Stimulated activated CD4-positive, alpha-beta T cell treated with anti-CD3 and anti-CD28 coated beads, Interleukin-1b, Interleukin-23, amount 100 ng/mL, for 4 hours (primary cell): ENCODE measurements at regions not wholly inside any gene's neighbourhood (a gene's known extent, or its start where the extent isn't known, plus 50 kb on each side); places are given as distances from the start of the nearest gene placed in this dataset.

ENCODE experiments used
- DNase-seq, 2 donors: peaks; one replicate each; pipeline ENCODE4 v3.0.0-alpha.2; 2020; ENCODE audit warnings: low read depth in 2 of 2

DNA sequence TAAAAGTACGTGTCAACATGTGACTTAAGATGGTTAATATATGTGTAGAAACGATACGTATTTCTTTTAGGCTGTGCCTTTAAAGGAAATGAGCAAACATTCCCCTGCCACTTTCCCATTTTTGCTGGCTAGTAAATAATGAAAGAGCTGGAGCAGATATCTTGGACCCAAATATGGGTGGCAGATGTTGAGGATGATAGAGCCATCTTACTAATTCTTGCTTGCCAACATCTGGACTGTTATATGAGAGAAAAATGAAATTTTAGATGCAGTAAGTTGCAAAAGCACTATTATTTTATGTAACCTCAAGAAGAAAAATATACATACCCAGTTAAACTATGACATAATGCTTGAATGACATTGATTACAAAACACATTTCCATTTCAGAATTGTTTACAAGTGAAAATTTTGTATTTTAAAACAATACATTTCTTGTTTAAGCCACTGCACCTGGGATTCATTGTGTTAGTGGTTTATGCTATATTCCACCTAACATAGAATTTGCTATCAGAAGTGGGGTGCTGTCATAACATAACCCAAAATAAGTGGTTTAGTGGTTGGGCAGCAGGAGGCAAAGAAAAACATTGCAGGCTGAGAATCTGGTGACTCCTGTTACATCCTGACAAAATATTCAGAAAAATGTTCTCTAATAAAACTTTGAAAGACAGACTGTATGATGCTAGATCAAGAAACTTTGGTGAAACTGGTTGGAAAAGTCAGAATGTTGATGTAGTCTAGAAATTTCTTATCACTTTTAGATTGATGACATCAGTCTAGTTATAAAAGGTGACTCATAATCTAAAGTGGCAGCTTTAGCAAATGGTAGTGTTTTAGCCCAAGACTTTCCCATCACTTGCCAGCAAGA, 305.0 kb downstream of the PTEN start:
- DNase-seq = no peak

DNA sequence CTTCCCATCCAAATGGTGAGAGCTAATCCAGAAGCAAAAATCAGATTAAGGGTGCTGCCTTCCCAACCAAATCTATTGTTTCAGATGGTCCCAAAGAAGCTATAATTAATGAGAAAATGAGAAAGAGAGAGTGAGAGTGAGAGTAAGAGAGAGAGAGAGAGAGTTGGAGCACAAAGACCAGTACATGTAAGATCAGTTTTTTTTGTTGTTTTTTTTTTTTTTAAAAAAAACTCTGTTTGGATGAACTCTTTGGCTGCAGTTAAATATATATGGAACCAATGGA, 305.6 kb downstream of the PTEN start:
- no peak for DNase-seq

DNA sequence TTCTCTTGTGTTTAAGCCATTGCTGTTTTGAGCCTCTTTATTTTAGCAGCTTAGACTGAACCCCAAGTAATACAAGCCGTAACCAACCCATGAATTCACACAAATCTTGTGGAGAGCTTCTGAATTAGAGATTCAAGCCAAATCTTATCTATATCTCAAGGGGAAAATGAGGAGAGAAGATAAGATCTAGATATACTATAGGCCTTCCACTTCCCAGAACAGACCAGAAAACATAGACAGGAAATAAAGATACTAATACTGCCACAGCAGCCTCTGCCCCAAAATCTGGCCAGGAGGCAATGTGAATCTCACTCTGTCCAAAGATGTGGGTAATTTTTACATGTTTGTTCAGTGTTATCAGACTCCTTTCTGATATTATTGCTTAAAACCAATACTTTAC, 307.2 kb downstream of the PTEN start:
- no peak for DNase-seq

DNA sequence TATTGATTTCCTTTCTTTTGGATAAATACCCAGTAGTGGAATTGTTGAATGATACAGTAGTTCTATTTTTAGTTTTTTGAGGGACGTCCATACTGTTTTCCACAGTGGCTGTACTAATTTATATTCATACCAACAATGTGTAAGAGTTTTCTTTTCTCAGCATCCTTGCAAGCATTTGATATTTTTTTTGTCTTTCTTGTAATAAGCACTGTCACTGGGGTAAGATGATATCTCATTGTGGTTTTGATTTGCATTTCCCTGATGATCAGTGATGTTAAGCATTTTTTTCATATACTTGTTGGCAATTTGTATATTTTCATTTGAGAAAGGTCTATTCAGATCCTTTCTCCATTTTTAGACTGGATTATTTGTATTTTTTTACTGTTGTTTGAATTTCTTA, 308.7 kb downstream of the PTEN start:
- DNase-seq = no peak

DNA sequence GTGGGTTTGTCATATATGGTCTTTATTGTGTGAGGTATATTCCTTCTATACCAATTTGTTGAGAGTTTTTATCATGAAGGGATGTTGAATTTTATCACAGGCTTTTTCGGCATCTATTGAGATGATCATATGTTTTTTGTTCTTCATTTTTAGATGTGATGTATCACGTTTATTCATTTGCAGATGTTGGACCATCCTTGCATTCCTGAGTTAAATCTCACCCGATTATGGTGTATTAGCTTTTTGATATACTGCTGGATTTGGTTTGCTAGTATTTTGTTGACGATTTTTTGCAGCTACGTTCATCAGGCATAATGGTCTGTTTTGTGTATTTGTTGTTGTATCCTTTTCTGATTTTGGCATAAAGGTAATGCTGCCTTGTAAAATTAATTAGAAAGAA, 311.0 kb downstream of the PTEN start:
- DNase-seq = no peak

DNA sequence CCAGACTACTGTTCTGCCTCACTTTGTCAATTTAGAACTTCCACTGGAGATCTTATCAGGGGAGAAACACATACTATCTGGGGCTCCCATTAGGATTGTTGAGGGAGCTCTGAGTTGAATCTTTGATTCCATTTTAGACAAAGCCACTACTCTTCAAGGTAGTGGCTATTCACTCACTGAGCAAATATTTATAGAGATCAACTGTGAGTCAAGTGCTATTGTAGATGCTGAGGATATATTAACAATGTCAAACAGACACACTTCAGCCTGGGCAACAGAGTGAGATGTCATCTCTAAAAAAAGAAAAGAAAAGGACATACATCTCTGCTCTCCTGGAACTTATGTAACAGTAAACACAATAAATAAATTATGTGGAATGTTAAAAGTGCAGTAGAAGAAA, 315.3 kb downstream of the PTEN start:
- no peak for DNase-seq

DNA sequence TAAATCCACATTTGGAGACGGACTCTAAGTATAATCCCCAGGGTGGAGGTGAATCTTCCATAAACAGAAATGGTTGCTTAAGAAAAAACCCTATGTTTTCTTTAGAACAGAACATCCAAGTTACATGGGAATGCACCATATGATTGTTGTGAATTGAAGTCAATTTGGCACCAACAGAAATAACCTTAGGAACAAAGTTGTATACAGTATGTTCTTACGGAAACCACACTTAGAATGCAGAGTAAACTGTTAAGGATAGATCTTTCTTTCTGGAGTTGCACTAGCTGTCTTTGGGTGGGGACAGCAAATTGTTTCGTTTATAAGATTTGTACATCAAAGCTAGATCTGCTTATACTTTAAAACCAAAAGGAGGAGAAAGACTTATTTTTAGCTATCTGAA, 316.4 kb downstream of the PTEN start:
- DNase-seq = no peak

DNA sequence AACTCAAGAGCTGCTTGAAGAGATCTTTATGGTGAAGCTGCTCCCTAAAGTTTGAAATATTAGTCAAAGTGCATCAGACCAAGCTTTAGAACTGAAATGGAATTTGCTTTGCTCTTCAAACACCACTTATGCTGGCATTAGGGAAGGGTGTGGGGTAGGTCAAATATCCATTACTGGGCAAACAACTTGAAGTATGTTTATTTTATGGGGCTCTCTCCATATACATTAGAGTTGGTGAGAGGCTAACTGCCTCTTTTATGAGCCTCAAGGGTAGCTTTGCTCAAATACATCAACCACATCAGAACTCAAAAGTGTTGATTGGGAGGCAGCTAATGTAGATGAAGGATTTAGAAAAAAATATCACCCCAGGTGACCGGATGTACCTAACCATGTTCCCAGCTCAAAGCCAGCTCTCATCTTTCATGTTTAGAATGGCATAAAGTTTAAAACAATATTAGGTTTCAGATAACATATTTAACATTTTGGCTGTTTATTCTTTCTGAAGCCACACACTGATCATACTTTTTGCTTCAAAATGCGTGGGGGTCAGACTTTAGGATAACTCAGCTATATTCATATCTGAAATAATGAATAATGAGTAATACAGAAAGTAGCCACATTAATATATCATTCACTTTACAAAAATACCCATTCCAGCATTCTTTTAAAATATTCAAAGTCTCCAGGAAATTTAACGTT, 318.6 kb downstream of the PTEN start:
- DNase-seq = no peak

DNA sequence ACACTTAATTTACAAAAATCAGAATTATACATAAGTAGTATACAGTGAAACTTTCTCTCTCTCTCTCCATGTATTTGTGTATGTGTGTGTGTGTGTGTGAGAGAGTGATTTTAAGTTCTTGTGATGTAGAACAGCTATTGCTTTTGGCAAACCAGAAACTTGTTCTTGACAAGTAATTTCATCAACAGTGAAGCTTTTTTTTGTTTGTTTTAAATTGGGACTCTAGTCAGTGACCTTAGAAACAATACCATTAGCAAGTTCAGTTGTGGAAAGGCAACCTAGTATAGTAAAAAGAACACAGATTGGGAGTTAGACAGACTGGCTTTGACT, 319.1 kb downstream of the PTEN start:
- no peak for DNase-seq

DNA sequence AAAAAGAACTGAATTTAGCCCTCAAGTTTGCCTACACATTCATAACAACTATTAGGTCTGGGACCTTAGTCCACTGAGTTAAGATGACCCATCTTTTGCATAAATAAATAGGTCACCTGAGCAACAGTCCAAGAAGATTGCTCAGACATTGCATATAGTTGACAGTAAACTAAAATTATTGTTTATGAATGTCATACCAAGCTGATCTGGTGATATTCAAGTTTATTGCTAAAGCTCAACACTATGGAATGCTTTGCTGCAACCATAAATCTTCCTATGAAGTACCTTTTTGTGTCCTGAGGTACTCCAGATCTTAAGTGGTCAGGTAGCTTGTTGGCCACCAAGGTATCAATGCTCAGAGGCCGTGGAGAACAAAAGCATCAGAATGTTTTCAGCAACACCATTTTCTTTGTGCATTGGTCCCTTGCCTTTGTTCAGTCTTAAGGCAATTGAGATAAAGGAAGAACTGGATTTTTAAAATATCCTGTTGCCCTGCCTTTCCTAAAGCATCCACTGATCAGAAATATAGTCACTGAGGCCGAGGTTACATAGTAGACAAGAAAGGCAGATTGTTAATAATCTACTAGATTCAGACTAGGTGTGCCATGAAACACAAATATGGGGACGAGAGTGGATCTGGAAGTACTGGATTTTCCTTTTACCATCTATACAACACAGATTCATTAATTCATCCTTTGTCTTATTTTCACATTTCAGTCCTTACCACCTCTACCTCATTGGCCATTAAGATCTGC, 321.3 kb downstream of the PTEN start:
- DNase-seq = no peak

DNA sequence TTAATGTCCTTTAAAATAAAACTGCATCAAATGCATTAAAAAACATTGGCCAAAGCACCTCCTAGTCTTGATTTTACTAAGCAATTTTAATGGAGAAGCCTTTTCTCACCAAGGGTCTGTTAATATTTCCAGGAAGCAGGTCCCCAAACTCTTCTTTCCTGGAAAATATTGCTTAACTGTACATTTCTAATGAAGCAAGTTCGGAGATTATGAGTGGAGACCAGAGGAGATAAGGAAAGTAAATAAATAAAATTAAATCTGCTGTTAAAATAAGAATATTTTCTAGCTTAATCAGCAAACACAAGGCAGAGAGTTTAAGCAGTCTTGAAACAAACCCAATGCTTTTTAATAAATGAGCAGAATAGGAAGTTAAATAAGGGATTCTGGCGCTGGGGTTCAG, 322.4 kb downstream of the PTEN start:
- DNase-seq = no peak

DNA sequence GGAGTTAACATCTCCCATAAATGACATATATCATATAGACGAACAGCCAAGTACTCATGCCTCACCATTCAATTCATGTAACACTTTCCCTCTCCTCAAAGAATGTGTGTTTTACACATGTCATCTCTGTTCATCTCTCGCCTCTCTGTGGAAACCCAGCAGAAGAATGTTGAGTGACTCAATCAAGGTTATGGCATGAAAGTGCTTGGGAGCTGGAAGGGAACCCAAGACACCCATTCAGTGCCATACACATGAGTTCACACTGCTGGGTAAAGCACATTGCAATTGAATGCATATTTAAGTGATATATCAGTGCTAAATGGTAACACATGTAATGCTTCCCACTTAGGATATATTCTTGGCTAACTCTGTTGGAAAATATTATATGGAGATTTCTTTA, 322.9 kb downstream of the PTEN start:
- no peak for DNase-seq

DNA sequence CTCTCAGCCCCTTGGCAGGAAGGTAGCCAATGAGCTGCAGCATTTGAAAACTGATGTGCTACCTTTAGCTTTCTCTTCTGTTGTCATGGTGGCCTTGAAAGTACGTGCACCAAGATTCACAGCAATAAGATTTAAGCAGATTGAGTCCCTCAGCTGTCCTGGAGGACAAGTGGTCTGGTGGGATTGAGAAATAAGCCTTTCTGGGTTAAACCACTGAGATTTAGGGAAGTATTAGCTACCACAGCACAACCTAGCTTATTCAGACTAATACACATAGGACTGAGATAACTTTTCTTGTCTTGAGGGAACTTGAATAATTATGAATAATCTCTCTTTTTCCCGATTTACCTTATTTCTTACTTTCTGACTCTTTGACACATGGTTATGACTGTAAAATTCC, 324.0 kb downstream of the PTEN start:
- DNase-seq = no peak

DNA sequence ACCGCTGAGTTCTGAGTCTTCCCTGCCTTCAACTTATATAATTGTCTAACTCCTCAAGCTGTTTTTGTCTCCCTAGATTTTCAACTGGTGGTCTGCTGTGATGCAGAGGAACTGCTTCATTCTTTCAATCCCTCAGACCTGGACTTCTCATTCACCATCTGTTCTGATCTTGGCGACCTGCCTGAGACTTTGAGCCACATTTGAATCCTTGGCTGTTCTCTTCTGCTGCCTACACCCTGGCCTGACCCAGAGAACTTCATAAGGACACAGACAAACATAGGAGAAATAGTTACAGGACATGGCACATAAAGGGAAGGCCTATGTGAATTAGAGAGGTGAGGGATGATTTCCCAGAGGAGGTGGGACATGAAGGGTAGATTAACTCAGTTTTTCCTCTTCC, 326.7 kb downstream of the PTEN start:
- DNase-seq = no peak

DNA sequence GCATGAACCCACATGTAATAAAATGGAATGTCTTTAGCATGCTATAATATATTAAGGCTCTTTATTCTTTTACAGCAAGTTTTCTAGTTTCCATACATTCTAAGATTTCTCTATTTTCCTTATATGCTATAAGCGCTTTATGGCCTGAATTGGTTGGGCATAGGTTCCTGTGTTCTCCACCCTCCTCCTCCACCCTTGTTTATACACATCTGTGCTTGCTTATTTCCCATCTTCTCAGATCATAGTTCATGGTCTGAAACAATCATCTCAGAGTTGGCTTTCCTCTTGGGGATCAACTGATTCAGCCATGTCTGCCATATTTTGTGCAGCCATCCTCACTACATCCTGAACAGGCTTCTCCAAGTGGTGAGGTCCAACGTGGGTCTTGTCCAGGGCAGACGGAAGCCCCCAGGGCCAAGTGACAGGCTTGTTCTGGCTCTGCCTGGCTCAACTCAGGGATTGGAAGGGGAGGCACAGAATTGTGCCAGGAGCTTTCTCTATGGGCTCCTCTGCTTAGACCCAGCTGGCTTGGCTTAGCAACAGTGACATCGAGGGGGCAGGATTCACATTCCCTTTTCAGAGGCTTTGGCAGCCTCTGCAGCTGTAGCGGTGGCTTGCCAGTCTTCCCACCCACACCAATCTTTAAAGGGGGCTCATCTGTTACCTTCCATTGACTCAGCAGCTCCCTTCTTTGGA, 327.3 kb downstream of the PTEN start:
- no peak for DNase-seq

DNA sequence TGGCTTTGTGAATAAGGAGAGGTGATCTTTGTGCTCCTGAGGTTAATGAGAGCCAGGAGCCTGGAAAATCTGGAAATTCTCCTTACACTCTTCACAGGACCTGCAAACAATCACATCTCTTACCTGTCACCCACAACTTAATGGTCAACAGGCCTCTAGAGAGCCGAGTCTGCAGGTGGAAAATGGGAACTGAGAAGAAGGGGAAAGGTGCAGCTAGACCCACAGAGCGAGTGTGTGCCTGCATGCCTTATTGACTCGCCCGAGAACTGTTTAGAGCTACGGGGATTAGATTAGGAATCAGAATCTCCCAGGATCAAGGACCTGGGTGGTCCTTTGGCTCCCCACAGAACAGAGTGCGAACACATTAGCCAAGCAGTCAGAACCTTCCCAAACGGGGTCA, 329.6 kb downstream of the PTEN start:
- no peak for DNase-seq

DNA sequence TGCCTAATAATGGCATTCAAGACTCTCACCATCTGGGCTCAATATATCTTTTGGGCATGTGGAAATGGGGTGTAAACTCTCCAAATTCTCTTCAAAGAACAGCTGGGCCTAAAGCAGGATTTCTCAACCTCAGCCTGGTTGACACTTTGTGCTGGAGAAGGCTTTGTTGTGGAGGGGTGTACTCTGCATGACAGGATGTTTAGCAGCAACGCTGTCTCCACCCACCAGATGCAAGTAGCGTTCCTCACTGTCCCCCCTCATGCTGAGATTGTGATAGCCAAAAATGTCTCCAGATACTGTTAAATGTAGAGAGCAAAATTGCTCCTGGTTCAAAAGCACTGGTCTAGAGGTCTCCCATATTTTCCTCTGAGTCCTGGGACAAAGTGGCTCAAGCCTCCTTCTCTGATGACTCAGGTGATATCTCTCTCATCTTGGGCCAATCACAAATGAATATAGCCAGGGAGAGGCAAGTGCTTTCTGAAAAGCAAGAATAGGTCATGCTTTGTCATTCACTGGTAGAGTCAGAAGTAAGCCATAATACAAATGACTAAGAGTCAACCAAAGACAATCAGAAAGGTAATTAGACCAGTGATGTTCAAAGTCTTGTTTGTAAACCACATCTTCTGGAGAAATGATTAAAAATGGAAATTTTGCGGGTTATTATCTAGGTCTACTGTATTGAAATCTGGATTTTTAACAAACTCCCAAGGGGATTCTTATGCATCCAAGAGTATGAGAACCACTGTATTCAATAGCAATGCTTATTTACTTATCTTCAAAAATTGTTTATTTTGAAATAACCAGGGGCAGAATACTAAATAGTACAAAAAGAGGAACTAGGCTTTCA, 330.8 kb downstream of the PTEN start:
- peak in 1 of 2 donors; percentile 7 for DNase-seq

DNA sequence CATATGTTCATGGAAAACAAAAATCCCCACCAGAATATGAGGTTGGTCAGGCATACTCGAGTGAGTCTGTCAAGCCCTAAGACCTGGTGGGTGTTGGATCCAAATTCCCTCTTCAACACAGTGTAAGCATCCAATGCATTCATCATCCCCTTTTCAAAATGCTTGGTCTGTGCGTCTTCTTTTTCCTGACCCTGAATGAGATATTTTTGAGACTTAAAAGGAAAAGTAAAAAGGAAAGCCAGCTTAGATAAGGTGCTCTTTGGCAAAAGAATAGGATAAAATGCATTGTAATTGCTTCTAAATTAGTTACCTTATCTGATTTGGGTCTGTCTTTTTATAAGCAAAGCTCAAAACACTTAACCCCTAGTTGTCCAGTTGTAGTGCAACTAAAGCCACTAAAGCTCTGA, 331.5 kb downstream of the PTEN start:
- no peak for DNase-seq

DNA sequence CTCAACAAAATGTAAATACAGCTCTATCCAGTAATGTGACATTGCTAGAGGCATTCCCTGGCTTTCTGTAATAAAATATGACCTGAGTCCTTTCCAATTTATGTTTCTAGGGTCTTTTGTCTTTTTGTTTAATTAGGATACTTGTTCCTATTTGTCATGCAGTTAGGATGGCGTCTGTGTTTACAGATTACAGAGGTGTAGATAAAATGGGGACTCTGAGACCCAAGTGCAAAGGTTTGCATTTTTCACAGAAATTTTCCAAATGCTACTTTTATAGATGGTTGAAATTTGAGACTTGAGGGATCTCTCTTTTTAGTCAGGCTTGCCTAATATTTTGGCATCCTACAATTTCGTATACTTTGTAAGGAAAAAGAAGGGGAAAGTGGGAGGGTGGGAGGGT, 332.4 kb downstream of the PTEN start:
- DNase-seq = no peak

DNA sequence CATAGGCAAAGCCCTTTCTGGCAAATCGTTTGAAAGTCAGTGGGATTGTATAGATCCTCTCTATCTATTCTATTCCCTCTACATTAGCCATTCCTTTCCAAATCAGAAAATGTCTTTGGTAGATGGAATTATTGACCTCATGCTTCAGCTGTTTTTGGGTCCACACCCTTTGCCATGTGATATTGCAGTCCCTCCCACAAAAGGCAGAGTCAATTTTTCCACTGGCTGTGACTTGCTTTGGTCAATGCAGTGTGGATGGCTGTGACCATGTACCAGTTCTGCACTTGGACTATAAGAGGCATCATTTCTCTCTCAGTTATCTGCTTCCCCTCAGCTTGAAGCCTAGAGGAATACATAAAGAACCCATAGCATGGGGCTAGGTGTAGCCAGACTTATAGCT, 332.9 kb downstream of the PTEN start:
- no peak for DNase-seq

DNA sequence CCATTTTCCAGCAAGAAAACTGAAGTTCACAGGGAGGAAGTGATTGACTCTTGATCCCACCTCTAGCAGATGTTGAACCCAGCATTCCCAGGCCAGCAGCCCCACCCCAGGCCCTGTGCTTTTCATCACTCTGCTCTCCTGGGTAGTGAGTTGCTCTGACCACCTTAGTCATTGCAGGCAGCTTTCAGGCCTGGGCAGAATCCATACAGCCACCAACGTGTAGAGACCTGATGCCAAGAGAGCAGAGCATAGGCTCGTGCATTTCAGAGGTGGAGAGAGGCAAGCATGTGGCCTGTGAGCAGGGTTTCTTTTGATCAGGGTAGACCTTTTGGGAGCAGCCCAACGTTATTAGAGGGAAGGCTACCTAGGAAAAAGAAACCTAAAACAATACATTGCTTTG, 334.6 kb downstream of the PTEN start:
- DNase-seq = no peak
